Occipital lobe (tissue), 1 donor: ENCODE measurements at regions not wholly inside any gene's neighbourhood (a gene's known extent, or its start where the extent isn't known, plus 50 kb on each side); places are given as distances from the start of the nearest gene placed in this dataset.

ENCODE experiments used
- DNase-seq: peaks from one replicate; lab custom pipeline; 2025; lab: John Stamatoyannopoulos, UW

GRCh38 chr4:3831529-3832150, 65.5 kb downstream of the ADRA2C start:
- DNase-seq = no peak

DNA sequence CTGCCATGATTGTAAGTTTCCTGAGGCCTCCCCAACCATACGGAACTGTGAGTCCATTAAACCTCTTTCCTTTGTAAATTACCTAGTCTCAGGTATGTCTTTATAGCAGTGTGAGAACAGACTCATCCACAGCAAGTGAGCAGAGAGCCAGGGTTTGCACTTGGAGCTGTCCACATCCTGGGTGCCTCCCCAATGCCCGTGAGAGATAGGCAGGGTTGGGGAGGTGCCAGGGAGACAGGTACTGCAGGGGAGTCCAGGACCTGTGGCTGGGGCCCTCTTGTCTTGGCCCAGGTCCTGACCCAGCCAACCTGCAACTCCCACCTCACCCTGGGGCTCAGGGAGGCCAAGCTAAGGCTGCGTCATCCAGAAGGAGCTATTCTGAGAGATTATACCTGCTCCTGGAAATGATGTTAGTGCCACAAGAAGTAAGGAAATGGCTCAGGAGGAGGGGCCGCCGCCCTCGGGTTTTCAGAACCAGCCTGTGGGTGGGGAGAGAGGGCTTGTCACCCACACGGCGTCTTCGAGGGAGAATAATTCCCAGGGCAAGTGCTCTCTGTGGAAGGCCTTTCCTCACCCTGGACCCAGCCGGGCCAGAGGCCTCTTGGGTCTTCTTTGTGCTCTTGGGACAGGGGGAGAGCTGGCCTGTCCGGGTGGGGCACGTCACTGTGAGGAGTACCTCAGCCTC, 66.5 kb downstream of the ADRA2C start:
- DNase-seq = no peak

- no peak for DNase-seq
These were observed 67.3 kb downstream of the ADRA2C start for GRCh38 chr4:3833326-3833989.

GRCh38 chr4:3834186-3834662, 68.0 kb downstream of the ADRA2C start:
- no peak for DNase-seq

DNA sequence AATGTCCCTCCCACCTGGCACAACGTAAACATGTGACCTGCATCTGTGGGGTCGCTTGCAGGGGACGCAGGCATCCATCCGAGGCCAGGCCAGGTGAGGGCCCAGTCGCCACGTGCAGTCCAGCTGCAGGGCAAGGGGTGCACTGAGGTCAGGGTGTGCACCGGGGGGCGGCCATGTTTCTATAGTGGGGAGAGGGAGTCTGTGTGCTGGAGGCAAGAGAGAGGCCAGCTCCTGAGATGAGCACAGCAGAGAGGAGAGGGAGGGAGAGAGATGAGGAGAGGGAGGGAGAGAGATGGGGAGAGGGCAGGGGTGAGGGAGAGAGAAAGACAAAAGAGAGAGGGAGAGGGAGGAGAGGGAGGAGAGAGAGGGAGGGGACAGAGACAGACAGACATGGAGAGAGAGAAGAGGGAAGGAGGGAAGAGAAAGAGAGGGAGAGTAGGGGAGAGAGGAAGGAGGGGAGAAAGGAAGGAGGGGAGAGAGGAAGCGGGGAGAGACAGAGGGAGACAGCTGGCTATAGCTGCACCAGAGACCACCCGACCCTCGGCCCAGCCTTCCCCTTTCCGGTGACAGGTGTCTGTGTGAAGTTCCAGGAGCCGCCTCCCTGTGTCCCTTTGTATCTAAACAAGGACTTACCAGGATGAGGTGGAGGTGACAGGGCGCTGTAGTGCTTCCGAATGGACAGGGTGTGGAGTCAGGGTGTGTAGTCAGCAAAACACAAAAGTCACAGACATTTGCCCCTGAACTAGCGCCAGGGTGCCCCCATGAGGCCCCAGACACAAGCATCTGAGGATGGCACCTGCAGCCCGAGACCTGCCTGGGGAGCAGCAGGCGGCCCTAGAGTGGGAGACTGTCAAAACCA, 68.7 kb downstream of the ADRA2C start:
- no peak for DNase-seq

- no peak for DNase-seq
These were observed 69.6 kb downstream of the ADRA2C start for GRCh38 chr4:3835527-3836405.

DNA sequence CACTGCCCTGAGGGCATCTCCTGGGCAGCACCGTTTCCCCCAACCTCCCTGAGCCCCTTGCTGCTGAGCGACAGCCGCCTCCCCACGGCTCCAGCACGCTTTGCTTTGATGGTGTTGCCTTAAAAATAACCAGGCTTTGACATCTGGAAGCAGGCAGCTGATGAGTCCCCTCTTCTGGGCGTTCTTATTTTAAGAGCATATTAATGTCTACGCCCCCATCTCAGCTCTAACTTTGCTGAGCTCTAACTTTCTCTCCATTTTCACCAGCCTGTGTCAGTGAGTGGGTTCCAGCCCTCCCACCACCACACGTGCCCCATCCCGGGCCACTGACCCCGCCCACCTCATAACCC, 70.2 kb downstream of the ADRA2C start:
- DNase-seq = no peak

DNA sequence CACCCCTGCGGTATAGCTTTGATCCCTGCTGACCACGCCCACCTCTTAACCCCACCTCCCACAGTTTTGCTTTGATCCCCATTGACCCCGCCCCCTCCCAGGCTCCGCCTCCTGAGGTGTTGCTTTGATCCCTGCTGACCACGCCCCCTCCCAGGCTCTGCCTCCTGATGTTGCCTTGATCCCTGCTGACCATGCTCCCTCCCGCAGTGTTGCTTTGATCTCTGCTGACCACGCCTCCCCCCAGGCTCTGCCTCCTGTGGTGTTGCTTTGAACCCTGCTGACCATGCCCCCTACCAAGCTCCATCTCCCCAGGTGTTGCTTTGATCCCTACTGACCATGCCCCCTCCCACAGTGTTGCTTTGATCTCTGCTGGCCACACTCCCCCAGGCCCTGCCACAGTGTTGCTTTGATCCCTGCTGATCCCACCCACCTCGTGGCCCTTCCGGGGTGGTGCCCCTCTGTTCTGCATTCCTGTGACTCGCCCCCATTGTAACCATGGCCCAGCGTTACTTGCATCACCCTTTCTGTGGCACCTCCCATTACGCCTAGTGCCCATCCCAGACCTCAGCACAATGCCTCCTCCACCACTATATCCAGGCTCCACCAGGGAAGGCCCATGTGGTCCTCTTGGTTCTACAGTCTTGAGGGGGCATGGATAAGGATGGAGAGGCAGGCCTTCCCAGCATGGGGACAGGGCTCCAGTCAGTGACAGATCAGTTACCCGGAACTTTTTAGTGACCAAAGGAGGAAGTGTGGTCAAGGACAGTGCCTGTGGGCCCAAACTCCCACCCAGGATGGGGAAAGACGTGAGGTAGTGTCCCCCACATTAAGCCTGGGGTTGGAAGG, 70.8 kb downstream of the ADRA2C start:
- DNase-seq = no peak

DNA sequence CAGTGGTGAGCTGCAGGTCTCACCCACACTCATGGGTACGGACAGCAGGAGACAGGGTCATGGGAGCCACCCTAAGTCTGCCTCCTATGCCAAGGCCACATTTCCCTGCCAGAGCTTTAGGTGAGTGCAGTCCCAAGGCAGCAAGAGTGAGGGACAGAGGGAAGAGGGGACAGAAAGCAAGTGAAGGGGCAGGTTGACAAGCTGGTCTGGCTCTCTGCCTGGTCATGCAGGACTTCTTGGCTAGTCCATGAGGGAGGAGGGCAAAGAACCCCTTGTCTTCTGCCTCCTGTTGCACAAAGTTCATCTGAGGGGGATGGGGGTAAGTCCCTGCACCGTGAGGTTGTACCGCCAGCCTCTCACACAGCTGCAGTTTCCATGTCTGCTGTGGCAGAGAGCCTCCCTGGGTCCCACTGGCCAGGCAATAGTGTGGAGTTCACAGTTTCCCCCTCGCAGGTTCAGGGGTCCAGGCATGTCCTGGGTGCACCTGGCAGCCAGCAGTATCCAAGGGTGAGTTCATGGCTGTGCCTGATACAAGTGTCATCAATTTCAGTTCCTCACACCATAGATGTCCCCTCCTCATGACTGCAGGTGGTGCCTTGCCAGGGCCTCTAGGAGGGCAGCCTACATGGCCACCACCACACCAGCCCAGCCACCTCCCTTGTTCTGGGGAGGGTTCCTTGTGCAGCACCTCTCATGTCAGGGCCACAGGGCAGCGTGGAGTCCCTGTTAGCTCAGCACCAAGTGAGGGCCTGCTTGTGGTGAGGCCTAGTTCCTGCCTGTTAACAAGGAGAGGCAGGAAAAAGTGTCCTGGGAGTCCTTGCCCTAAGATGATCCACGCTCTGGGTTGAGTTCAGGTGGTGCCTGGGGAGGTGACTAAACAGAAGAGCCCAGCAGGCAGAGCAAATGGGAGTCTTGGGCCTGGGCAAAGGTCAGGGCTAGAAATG, 72.5 kb downstream of the ADRA2C start:
- DNase-seq = no peak

DNA sequence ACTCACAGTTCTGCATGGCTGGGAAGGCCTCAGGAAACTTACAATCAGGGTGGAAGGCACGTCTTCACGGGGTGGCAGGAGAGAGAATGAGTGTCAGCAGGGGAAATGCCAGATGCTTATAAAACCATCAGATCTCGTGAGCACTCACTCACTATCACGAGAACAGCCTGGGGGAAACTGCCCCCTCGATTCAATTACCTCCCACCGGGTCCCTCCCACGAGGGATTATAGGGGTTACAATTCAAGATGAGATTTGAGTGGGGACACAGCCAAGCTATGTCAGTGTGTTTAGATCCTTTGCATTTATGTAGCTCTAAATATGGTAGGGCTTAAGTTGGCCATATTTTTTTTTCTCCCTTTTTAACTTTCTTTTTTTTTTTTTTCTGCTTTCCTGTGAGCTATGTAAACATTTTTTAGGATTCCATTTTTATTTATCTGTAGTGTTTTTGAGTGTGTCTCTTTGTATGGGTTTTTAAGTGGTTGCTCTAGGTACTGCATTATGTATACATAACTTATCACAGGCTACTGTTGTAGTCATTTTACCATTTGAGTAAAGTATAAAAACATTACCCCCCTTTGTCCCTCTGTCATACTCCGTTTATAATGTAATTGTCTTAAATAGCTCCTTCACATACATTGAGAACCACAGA, 79.0 kb downstream of the ADRA2C start:
- no peak for DNase-seq

GRCh38 chr4:3845744-3846429, 79.7 kb downstream of the ADRA2C start:
- DNase-seq = no peak

GRCh38 chr4:3847211-3847940, 81.2 kb downstream of the ADRA2C start:
- DNase-seq = no peak

- no peak for DNase-seq
These were observed 82.1 kb downstream of the ADRA2C start for GRCh38 chr4:3848323-3848722.

GRCh38 chr4:3849140-3849539, 83.0 kb downstream of the ADRA2C start:
- no peak for DNase-seq

- DNase-seq = no peak
These were observed 83.9 kb downstream of the ADRA2C start for GRCh38 chr4:3850128-3850527.

DNA sequence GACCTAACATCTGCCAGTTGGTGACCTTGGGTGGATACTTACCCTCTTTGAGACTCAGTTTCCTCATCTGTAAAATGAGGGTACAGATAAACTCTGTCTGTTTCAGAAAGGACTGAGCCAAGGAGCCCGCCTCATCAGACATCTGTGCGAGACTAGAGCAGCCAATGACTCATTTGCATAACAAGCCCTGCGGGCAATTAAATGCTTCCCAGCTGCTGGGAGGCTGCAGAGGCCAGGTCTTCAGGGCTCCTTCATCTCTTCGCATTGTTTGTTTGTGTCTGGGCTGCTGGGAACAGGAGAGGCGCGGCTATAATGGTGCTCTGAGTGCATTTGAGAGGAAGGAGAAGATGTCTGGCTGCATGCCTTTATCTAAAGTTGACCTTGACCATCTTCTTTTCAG, 85.0 kb downstream of the ADRA2C start:
- no peak for DNase-seq

DNA sequence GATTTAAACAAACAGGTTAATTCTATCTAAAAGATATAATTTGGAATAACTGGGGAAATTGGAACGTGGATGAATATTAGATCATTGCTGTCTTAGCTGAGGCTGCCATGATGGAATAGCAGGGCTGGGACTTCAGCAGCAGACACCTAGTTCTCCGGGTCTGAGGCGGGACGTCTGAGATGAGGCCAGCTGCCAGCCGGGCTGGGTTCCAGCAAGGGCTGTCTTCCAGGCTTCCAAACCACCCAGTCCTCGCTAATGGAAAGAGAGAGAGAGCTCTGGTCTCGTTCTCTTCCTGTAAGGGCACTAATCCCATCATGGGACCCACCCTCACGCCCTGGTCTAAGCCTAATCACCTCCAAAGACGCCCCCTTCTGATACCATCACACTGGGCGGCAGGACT, 85.7 kb downstream of the ADRA2C start:
- no peak for DNase-seq
